DND-41 (cell line): ENCODE measurements at regions not wholly inside any gene's neighbourhood (a gene's known extent, or its start where the extent isn't known, plus 50 kb on each side); places are given as distances from the start of the nearest gene placed in this dataset.

Experiments used
- ATAC-seq: fragments of 200-7000 bp; cut with Tn5 transposase; 3 replicates; pipeline ENCODE4 v1.9.1; 2021; ENCODE audit warnings: low read depth; ENCODE audit not compliant: insufficient read depth
- DNase-seq: peaks from one replicate; pipeline ENCODE4 v3.0.0-alpha.2; 2020
- H2AFZ ChIP-seq: 2 replicates; pipeline ENCODE4 v1.6.0; 2012; ENCODE audit warnings: low read depth, low read length
- H3K27ac ChIP-seq: 2 replicates; pipeline ENCODE4 v1.5.1; 2012; ENCODE audit warnings: low read length, inconsistent platforms
- H3K27me3 ChIP-seq: fragments of 200-600 bp; sonication (generic); 2 replicates; pipeline ENCODE4 v1.6.0; 2012; ENCODE audit warnings: low read length, mild to moderate bottlenecking, inconsistent platforms; ENCODE audit not compliant: insufficient read depth, poor library complexity
- H3K36me3 ChIP-seq: 2 replicates; pipeline ENCODE4 v1.5.1; 2012; ENCODE audit warnings: low read length, inconsistent platforms; ENCODE audit not compliant: insufficient read depth
- H3K4me1 ChIP-seq: 2 replicates; pipeline ENCODE4 v1.5.1; 2012; ENCODE audit warnings: mild to moderate bottlenecking, low read length; ENCODE audit not compliant: insufficient read depth
- H3K4me2 ChIP-seq: 2 replicates; pipeline ENCODE4 v1.6.0; 2012; ENCODE audit warnings: mild to moderate bottlenecking, moderate library complexity, low read length, inconsistent platforms; ENCODE audit not compliant: insufficient read depth
- H3K4me3 ChIP-seq, 2 experiments: fragments of 200-600 bp in 1 of 2; shearing (Covaris generic) in 1 of 2; 2 replicates each; pipeline ENCODE4 v1.5.1; 2012 to 2016; ENCODE audit warnings: inconsistent platforms in 2 of 2, low read length in 2 of 2, mild to moderate bottlenecking in 2 of 2, low read depth in 1 of 2, moderate library complexity in 1 of 2
- H3K79me2 ChIP-seq: 2 replicates; pipeline ENCODE4 v1.6.0; 2012; ENCODE audit warnings: low read length, inconsistent platforms; ENCODE audit not compliant: insufficient read depth
- H3K9ac ChIP-seq: 2 replicates; pipeline ENCODE4 v1.6.0; 2012; ENCODE audit warnings: low read depth, mild to moderate bottlenecking, inconsistent platforms, low read length, moderate library complexity
- H3K9me3 ChIP-seq: 2 replicates; pipeline ENCODE4 v1.5.1; 2012; ENCODE audit warnings: low read length, moderate library complexity, mild to moderate bottlenecking, inconsistent platforms; ENCODE audit not compliant: insufficient read depth, severe bottlenecking
- H4K20me1 ChIP-seq: 2 replicates; pipeline ENCODE4 v1.6.0; 2012; ENCODE audit warnings: low read length; ENCODE audit not compliant: insufficient read depth
- EZH2 ChIP-seq: IDR thresholded peaks from 3 replicates; pipeline ENCODE4 v1.6.1; 2012; ENCODE audit warnings: borderline replicate concordance, low read depth, mild to moderate bottlenecking, moderate library complexity, low read length, inconsistent platforms; ENCODE audit not compliant: severe bottlenecking
- TF ChIP-seq, protein P1 (sequence below): IDR thresholded peaks from 2 replicates; pipeline ENCODE4 v1.5.1; 2012; ENCODE audit warnings: borderline replicate concordance, low read length, moderate library complexity, mild to moderate bottlenecking; ENCODE audit not compliant: poor library complexity, severe bottlenecking; ENCODE audit errors: extremely low read depth

DNA sequence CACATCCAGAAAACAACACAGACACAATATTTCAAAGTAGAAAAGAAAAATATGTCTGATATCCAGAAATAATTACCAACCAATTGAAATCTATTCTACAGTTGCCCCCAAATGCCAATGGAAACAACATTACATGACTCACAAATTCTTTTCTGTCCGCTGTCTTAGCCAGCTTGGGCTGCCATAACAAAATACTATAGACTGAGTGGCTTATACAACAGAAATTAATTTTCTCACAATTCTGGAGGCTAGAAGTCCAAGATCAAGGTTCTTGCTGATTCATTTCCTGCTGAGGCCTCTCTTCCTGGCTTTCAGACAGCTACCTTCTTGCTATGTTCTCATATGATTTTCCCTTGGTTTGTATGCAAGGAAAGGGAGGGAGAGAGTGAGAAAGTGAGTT is 698.1 kb downstream of the DHX35 start:
- DNase-seq (no peak), ATAC-seq (no peak)
- no peaks in the 10 kb centered on the region for H4K20me1 ChIP-seq
- 0 out of 2 replicates have a peak overlapping the region, but pooled peaks have one; percentile 2 for H2AFZ ChIP-seq
- no peak overlapping the region for H3K4me2 ChIP-seq
- H3K9ac ChIP-seq, result no peak overlapping the region
- no peaks in the 10 kb centered on the region for H3K9me3 ChIP-seq
- H3K4me3 ChIP-seq, result no peak overlapping the region
- H3K27me3 ChIP-seq, result no peaks in the 10 kb centered on the region
- no peaks in the 10 kb centered on the region for H3K36me3 ChIP-seq
- no peaks in the 10 kb centered on the region for H3K79me2 ChIP-seq
- peaks cover 7% of the 10 kb centered on the region; the same call in 1 of the 2 replicates for H3K4me1 ChIP-seq
- no peak overlapping the region for H3K27ac ChIP-seq
- no peak for TF ChIP-seq EZH2
- TF ChIP-seq, protein P1, sequence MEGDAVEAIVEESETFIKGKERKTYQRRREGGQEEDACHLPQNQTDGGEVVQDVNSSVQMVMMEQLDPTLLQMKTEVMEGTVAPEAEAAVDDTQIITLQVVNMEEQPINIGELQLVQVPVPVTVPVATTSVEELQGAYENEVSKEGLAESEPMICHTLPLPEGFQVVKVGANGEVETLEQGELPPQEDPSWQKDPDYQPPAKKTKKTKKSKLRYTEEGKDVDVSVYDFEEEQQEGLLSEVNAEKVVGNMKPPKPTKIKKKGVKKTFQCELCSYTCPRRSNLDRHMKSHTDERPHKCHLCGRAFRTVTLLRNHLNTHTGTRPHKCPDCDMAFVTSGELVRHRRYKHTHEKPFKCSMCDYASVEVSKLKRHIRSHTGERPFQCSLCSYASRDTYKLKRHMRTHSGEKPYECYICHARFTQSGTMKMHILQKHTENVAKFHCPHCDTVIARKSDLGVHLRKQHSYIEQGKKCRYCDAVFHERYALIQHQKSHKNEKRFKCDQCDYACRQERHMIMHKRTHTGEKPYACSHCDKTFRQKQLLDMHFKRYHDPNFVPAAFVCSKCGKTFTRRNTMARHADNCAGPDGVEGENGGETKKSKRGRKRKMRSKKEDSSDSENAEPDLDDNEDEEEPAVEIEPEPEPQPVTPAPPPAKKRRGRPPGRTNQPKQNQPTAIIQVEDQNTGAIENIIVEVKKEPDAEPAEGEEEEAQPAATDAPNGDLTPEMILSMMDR, result no peak

- Histone ChIP-seq H3K27ac (no peak overlapping the region), H2AFZ (no peak overlapping the region), H3K9me3 (no peaks in the 10 kb centered on the region), H3K4me2 (no peak overlapping the region), H4K20me1 (no peaks in the 10 kb centered on the region), H3K4me1 (peaks cover 7% of the 10 kb centered on the region; the same call in 1 of the 2 replicates), H3K9ac (no peak overlapping the region), H3K36me3 (no peaks in the 10 kb centered on the region), H3K4me3 (no peak overlapping the region), H3K79me2 (no peaks in the 10 kb centered on the region), H3K27me3 (no peaks in the 10 kb centered on the region)
- TF ChIP-seq, protein P1, result no peak
- no peak for TF ChIP-seq EZH2
- ATAC-seq (no peak; the same call in 2 of the 3 replicates), DNase-seq (no peak)
These were observed 696.7 kb downstream of the DHX35 start for GRCh38 chr20:39658662-39659409.

- no peaks in the 10 kb centered on the region for H3K4me1 ChIP-seq
- H3K79me2 ChIP-seq, result no peaks in the 10 kb centered on the region
- no peak overlapping the region for H3K4me2 ChIP-seq
- DNase-seq (no peak), ATAC-seq (no peak)
- no peaks in the 10 kb centered on the region for H3K27me3 ChIP-seq
- H2AFZ ChIP-seq, result no peak overlapping the region
- TF ChIP-seq EZH2, result no peak
- TF ChIP-seq, protein P1, result no peak
- no peaks in the 10 kb centered on the region for H4K20me1 ChIP-seq
- no peaks in the 10 kb centered on the region for H3K36me3 ChIP-seq
- no peak overlapping the region for H3K27ac ChIP-seq
- H3K4me3 ChIP-seq, result no peak overlapping the region
- H3K9ac ChIP-seq, result no peak overlapping the region
- no peaks in the 10 kb centered on the region for H3K9me3 ChIP-seq
These were observed 692.0 kb downstream of the DHX35 start for GRCh38 chr20:39654171-39654570.
